ENCODE measurements at regions not wholly inside any gene's neighbourhood (a gene's known extent, or its start where the extent isn't known, plus 50 kb on each side); places are given as distances from the start of the nearest gene placed in this dataset.
A peak's percentile ranks its signal among the peaks of the same experiment; 100 is the strongest.

DNA sequence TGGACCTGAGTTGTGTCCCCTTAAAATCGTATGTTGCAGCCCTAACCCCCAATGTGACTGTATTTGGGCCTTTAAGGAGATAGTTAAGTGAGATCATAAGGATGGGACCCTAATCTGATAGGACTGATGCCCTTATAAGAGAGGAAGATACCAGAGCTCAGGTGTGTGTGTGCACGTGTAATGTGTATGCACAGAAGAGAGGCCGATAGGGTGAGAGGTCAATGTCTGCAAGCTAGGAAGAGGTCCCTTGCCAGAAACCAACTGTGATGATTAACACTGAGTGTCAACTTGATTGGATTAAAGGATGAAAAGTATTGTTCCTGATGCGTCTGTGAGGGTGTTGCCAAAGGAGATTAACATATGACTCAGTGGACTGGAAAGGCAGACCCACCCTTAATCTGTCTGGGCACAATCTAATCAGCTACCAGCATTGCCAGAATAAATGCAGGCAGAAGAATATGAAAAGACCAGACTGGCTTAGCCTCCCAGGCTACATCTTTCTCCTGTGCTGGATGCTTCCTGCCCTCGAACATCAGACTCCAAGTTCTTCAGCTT, 299.8 kb downstream of the LRFN2 start:
- TF ChIP-seq, protein P1, sequence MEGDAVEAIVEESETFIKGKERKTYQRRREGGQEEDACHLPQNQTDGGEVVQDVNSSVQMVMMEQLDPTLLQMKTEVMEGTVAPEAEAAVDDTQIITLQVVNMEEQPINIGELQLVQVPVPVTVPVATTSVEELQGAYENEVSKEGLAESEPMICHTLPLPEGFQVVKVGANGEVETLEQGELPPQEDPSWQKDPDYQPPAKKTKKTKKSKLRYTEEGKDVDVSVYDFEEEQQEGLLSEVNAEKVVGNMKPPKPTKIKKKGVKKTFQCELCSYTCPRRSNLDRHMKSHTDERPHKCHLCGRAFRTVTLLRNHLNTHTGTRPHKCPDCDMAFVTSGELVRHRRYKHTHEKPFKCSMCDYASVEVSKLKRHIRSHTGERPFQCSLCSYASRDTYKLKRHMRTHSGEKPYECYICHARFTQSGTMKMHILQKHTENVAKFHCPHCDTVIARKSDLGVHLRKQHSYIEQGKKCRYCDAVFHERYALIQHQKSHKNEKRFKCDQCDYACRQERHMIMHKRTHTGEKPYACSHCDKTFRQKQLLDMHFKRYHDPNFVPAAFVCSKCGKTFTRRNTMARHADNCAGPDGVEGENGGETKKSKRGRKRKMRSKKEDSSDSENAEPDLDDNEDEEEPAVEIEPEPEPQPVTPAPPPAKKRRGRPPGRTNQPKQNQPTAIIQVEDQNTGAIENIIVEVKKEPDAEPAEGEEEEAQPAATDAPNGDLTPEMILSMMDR (conservative IDR thresholded peaks at IDR 0.05; ENCODE audit: low read depth, low read length) = no peak
- no peak overlapping the region for H3K4me3 ChIP-seq (ENCODE audit: low read length)
- peak; percentile 13 for DNase-seq (ENCODE audit: low read depth)

DNA sequence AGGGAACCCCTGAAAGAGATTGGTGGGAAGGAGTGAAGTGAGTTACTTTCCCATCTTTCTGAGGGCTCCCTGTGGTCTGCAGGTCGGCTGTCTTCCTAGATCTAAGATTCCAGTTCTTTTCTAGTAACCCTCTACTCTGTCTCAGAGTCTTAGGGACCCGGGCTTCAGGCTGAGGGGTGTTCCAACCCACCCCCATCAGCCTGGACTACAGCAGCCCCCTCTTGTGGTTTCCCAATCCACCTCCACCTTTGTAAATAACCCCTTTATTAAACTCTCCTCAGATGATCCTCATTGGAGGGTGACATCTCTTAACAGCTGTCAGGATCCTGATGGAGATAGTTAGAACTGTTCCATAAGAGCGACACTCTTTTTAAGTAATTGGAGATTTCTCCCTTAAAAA, 300.4 kb downstream of the LRFN2 start:
- TF ChIP-seq, protein P1 (conservative IDR thresholded peaks at IDR 0.05; ENCODE audit: low read depth, low read length) = no peak
- no peak overlapping the region for H3K4me3 ChIP-seq (ENCODE audit: low read length)
- DNase-seq (ENCODE audit: low read depth) = no peak

DNA sequence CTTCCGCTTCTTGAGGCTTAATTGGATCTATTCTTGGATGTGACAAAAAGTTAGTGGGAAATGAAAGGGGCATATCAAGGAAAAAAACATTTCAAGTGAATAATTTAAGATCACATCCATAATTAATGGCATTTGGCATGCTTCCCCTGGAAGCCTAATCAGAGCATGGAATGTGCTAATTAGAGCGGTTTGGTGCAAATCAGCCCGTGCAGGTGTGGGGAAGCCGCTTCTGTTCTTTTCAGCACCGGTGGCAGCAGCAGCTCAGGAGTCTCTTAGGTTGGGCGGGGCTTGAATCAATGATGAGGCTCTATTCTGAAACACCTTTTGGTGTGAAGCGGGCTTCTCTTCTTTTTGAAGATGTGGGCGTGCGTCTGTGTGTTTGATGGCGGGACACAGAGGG, 301.2 kb downstream of the LRFN2 start:
- H3K4me3 ChIP-seq (ENCODE audit: low read length) = no peak overlapping the region
- TF ChIP-seq, protein P1 (conservative IDR thresholded peaks at IDR 0.05; ENCODE audit: low read depth, low read length) = no peak
- no peak for DNase-seq (ENCODE audit: low read depth)

DNA sequence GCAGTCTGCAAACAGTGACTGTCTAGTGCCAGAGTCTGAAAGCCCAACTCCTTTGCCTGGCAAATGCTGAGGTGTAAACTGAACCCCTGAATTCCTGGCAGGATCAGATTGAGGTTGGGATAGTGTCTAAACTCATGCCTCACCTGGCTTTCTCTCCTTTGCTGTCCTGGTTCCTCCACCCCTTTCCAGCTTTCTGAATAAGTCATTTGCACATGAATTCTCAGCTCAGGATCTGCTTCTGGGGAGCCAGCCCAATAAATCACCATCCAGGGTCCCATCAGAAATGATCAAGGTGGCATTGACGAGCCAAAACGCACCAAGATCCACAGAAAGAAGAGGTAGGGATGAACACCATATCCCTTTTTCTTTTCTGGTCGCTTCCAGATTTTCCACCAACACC, 301.6 kb downstream of the LRFN2 start:
- no peak for DNase-seq (ENCODE audit: low read depth)
- no peak overlapping the region for H3K4me3 ChIP-seq (ENCODE audit: low read length)
- TF ChIP-seq, protein P1 (conservative IDR thresholded peaks at IDR 0.05; ENCODE audit: low read depth, low read length) = no peak

DNA sequence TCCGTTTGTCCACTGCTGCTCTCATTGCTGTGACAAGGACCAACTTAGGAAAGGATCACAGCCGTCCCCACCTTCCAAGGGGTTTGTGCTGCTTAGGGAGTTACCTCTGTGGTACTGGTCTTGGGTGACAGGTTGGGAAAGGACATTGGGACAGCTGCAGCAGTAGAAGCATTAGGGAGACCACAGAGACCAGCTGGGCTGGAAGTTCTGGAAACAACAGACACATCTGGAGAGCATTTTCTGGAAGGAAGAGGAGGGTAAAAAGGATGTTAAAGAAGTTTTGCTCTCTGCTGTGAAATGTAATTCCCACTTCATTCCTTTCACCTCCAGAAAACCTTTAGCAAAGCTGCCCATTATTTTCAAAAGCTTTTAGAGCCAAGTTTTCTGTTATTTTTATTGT, 304.2 kb downstream of the LRFN2 start:
- DNase-seq (ENCODE audit: low read depth) = no peak
- no peak overlapping the region for H3K4me3 ChIP-seq (ENCODE audit: low read length)
- TF ChIP-seq, protein P1 (conservative IDR thresholded peaks at IDR 0.05; ENCODE audit: low read depth, low read length) = no peak

DNA sequence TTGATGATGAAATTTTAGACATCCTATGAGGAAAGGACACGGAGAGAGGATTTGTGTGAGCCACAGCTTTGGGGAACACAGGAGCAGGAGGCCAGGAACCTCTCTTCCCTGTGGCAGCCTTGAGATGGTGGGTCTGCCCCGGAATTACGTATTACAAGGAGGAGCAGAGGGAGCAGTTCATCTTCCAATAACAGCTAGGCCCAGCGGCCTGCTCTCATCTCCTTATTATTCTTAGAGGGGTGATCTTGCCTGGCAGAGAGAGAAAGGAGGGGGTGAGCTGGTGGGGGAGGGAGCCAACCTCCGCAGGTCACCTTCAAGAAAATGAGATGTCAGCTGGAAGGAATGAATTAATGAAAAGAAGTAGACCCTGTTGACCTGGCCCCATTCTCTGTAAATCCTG, 305.8 kb downstream of the LRFN2 start:
- TF ChIP-seq, protein P1 (conservative IDR thresholded peaks at IDR 0.05; ENCODE audit: low read depth, low read length) = no peak

DNA sequence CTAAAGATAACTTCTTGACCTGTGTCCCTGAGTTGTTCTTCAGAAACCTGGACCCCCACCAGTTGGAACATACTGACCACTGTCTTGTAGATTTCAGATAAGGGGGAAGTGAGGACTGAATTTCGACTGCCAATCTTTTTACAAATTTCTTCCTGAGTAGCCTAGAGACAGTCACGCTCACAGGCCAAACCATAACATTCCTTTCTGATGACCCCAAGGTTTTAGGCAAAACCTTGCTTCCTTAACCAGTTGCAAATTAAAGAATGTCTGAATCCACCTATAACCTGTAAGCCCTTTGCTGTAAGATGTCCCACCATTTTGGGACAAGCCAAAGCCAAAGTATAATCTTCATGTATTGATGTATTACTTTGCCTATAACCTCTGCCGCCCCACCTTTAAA, 306.9 kb downstream of the LRFN2 start:
- TF ChIP-seq, protein P1 (conservative IDR thresholded peaks at IDR 0.05; ENCODE audit: low read depth, low read length) = no peak
- no peak for DNase-seq (ENCODE audit: low read depth)
- no peak overlapping the region for H3K4me3 ChIP-seq (ENCODE audit: low read length)

More for the DNA sequence above, 305.8 kb downstream of the LRFN2 start:
- H3K4me3 ChIP-seq (ENCODE audit: low read length) = no peak overlapping the region
- no peak for DNase-seq (ENCODE audit: low read depth)
